HG03196 (cell line): ENCODE measurements at regions not wholly inside any gene's neighbourhood (a gene's known extent, or its start where the extent isn't known, plus 50 kb on each side); places are given as distances from the start of the nearest gene placed in this dataset.
"Not testable (repeated sequence)": the region's sequence is repeated elsewhere in the genome, so short reads cannot be mapped to it uniquely, and the experiment has no call there.

Source experiments
- ATAC-seq: cut with Tn5 transposase; IDR thresholded peaks from one replicate; pipeline ENCODE4 v1.9.1; 2021; ENCODE audit not compliant: unreplicated experiment

DNA sequence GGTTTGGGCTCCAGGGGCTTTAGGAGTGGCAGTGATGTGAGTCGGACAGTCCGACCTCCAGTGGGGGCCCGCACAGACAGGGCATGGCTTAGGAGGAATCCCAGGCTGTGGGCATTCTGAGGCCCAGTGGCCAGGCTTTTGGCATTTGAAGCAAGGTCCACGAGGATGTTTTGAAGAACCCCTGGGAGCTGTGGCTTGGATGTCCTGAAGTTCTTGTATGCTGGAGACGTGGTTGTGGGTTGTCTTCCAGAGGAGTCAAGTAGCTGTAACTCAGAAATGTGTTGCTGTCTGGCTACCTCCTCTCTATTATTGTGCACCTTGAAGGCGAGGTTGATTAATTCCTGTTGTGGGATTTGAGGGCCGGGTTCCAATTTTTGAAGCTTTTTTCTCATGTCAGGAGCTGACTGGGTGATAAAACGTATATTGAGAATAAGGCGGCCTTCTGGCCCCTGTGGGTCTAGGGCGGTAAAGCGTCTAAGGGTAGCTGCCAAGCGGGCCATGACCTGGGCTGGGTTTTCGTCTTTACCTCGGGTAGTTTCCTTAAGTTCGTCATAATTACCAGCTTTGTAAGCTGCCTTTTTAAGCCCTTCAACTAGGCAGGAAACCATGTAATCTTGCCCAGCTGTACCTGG lies 67.3 kb upstream of the EZR start:
- ATAC-seq, result not testable (repeated sequence)

DNA sequence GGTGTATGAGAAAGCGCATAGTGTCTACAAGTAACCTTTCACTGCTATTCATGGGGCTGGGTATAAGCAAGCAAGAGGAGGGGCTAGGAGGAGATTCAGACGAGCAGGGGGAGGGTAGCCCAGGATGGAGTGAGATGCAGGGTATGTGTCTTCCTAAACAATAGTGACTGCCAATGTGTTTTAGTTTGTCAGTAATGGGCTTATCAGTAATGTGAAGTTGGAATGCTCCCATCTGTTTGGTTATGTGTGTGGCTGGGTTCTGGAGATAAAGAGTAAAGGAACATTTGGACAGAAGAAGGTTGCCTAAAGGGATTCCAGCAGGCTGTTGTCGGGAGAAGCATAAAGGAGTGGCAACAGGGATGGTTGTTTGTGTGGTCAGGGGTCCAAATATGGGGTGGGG lies 62.7 kb upstream of the EZR start:
- ATAC-seq, result not testable (repeated sequence)

DNA sequence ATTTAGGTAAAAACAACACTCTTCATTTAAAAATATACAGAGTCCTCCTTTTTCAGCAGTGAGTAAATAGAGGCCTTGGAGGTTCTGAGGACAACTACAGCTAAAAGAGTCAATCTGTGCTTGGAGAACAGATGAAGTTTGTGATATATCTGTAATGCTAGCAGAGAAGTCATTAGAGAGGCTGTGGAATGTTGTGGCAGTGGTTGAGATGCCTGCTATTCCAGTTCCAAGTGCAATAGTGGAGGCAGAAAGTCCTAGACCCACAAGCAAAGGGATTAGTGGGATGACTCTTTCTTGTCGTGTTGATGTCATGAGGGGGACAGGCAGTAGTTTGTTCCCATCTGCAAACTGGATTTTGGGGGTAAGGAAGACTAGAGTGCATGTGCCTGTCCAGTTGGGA lies 62.1 kb upstream of the EZR start:
- ATAC-seq, result not testable (repeated sequence)

DNA sequence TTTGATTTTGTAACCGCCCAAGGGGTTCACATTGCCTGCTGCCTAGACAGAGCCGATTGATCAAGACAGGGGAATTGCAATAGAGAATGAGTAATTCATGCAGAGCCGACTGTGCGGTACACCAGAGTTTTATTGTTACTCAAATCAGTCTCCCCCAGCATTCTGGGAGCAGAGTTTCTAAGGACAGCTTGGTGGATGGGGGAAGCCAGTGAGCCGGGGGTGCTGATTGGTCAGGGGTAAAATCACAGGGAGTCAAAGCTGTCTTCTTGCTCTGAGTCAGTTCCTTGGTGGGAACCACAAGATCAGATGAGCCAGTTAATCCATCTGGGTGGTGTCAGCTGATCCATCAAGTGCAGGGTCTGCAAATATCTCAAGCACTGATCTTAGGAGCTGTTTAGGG lies 60.0 kb upstream of the EZR start:
- no peak for ATAC-seq

DNA sequence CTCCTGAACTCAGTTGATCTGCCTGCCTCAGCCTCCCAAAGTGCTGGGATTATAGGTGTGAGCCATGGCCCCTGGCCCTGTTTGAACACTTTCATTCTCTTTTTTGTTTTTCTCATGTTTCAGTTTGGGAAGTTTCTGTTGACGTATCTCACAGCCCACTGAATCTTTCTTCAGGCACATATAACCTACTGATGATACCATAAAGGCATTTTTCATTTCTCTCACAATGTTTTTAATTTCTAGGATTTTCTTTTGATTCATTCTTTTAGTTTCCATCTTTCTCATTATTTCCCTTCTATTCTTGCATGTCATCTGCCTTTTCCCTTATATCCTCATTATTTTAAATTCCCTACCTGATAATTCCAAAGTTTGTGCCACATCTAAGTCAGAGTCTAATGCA lies 58.5 kb upstream of the EZR start:
- ATAC-seq, result no peak

DNA sequence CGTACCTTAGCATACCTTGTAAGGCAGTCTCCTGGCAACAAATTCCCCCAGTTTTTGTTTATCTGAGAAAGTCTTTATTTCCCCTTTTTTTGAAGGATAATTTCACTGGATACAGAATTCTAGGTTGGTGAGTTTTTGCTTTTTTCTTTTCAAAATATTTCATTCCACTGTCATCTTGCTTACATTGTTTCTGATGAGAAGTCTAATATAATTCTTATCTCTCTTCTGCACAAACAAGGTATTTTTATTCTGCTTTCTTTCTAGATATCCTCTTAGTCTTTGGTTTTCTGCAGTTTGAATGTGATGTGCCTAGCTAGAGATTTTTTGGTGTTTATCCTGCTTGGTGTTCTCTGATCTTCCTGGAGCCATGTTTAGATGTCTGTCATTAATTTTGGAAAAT lies 57.7 kb upstream of the EZR start:
- no peak for ATAC-seq

DNA sequence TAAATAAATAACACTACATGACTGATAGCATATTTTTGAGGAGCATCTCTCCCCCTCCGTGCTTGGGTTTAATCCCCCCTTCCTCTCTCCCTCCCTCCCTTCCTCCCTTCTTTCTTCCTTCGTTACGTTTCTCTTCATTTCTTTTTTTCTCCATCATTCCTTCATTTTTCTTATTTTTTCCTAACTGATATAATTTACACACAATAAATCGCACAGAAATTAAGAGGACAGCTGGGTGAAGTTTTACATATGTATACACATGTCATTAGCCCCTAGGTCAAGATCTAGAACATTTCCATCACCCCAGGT lies 51.4 kb upstream of the EZR start:
- no peak for ATAC-seq

DNA sequence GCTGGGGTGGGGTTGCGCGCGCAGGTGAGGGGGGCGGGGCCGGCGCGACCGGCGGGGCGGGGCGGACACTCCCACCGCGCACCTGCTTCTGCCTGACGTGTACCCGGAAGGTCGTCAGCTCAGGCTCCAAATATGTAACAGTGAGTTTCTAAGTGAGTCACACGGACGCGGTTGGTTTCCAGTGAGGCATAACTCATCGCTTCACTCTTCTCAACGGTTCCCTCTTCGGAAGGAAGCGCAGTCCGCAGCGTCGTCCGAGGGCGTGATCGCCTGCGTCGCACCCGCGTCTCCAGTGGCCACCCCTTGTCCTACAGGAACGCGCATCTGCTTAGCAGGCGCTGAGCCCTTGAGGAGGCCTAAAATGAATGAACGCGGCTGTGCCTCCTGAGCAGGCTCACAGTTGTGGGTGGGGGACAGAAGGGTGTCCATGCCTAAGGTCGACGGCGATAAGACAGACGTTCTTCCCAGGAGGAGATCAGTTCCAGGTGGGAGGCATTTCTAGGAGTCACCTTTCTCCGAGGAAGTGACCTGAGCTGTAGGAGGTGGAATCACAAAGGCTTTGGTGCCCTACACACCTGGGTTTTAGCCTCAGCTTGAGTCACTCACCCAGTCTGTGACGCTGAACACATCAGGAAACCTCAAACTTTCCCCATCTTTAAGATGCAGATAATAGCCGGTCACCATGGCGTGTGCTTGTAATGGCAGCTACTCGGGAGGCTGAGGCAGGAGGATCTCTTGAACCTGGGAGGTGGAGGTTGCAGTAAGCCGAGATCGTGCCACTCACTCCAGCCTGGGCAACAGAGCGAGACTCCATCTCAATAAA lies 50.9 kb upstream of the EZR start:
- ATAC-seq, result peak; percentile 93

DNA sequence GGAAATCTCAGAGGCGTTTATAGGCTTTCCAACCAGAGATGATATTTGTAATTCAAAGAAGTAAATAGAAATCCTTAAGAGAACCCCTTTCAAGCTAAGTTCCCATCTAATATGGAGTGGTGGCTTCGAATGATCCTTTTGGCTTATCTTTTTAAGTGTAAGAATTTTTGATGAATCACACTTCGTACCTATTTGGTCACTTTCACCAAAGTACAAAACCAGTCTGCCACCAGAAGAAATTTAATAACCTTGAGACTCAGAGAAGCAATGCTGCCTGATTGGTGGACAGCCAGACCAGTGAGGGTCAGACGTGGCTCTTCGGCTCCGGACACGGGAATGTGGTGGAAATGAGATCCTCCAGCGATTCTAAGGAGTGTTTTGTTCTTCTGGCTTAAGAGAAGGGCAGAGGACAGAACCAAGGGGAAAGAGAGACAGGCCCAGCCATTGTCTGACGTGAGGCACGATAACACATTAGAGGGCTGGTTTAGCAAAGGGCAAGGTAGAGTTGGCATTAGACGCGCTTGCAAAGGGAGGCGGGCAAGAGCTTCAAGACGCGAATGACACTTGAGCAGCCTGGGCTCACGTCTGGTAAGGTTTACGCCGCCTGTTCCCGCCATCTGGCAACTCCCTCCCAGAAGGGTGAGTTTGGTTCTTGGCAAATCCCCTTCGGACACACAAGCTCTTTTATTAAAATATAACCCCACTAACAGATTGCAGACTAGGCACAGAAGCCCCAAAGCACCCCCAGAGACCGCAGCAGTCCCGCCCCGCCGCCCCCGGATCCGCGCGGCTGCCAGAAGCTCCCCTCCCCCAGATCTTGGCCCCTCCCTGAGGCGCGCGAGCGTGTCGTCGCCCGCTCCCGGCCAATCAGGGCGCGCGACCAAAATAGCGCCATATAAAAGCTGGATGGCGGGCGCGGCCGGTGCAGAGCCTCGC lies 50.0 kb upstream of the EZR start:
- ATAC-seq, result peak; percentile 74
